GM04503 (cell line): ENCODE measurements at regions not wholly inside any gene's neighbourhood (a gene's known extent, or its start where the extent isn't known, plus 50 kb on each side); places are given as distances from the start of the nearest gene placed in this dataset.

Experiments
- DNase-seq: peaks from one replicate; pipeline ENCODE4 v3.0.0-alpha.2; 2012; ENCODE audit warnings: low read depth

DNA sequence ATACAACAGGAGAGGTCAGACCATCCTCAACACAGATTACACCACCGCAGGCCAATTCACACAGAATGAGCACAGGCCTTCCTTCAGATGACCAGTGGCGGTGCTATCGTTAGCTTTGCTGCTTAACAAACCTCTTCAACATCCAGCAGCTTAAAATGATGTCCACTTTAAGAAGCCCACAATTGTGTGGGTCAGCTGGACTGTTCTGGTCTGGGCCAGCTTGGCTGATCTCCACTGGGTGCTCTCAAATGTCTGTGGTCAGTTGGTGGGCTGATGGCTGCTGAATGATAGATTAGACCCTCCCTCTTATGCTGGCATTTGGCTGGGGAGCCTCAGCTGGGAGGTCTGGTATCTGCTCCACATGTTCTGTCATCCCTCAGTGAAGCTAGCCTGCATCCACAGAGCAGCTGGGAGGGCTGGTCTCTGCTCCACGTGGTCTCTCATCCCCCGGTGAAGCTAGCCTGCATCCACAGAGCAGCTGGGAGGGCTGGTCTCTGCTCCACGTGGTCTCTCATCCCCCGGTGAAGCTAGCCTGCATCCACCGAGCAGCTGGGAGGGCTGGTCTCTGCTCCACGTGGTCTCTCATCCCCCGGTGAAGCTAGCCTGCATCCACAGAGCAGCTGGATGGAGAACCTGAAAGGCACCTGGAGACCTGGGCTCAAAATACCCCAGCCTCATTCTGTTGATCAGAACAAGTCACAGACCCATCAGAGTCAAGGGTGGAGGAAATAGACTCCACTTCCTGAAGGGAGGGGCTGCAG is 203.6 kb upstream of the DIO3 start:
- no peak for DNase-seq

DNA sequence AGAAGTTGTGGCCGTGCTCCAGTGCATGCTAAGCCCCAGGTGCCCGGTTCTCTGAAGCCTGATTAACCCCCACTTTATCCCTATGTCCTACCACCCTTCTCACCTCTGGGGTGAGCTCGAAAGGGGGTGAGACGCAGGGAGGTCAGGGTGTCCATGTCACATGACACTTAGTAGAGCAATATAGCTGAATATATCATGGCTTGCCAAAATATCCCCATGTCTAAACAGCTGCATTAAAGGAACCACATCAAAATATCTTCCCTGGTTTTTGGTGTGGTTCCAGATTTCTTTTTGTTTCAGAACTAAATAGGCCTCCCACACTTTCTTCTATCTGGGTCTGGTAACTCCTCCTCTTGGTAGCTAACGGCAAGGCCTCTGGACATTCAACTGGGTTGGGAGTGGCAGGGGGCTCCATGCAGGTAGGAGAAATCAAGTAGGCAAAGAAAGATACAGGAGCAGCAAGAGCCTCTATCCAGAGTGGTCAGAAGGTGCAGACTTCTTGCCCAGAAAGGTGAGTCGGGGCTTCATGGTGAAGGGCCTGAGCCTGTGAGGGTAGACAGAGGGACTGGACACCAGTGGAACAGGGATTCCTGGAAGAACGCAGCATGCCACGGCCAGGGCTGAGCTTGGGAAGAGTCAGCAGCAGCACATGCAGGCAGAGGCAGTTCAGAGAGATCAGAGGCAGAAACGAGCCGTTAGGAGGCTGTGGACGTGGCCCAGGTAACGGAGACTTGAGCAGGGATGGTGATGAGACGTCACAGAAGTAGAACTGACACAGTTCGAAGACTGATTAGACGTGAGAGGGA is 202.8 kb upstream of the DIO3 start:
- DNase-seq: no peak

DNA sequence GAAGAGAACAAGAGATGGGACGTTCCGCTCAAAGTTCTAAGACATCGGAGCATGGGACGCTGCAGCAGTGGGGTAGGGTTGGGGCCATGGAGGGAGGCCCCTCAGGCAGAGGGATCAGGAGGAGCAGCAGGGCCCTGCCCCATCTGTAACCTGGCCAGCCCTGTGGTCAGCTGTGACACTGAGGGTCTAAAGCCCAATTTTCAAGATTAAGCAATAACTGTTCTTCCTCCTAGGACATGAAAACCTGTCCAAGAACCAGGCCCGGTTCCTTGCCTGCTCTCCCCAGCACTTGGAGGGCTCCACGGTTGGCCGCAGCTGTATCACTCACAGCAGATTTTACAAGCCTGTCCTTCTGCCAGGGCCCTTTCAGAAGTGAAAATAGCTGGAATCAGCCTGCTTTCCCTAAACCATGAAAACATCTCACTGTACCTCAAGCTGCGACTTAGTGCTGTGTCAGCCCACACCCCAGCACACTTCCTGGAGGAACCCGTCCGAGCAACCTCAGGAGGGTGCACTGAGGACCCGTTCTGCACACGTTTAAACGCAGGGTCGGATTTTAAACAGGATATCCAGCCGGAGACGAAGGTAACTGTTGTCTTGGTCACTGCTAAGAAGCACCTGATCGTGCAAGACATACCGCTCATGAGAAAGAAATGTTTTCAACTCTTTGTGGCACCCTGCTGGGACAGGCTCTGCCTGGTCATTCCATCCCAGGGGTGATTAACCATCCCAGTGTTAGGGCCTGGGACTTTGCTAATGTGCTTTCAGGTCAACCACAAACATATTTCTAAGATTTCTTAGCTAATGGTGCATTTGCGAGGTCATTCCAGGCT is 201.9 kb upstream of the DIO3 start:
- no peak for DNase-seq

DNA sequence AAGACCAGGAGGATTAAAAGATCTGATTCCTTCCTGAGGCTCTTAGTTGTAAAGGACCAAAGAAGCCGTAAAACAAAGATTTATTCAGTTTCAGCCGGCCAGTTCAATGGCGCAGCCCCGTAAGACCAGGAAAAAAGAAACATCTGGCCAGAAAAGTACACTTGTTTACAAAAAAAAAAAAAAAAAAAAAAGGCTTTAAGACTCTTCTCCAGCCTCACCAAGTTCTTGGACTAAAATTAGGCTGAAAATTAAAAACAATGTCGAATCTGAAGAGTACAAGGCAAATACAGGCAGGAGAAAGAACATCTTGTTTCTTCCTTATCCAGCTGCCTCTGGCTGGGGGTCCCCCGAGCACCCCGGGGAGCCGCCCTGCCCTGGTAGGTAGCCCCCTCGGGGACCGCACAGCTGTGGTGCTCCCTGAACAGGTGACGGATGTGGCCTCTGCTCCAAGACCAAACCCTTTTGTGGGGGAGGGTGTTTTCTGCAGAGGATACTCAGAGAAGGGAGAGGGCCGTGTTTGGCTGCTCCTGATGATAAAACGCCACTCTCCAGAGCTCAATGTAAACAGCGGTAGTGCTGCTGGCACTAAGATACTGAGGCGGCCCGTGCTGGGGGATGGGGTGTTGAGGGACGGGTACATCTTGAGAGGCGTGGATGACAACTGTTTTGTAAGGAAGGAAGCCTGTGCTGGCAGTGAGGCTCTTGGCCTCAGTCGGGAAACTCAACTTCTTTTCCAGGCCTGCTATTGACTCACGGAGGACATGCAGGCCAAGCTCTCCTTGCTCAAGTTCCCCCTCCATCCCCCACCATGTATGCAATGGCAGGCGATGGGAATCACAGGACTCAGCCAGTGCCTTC is 201.0 kb upstream of the DIO3 start:
- DNase-seq: no peak

DNA sequence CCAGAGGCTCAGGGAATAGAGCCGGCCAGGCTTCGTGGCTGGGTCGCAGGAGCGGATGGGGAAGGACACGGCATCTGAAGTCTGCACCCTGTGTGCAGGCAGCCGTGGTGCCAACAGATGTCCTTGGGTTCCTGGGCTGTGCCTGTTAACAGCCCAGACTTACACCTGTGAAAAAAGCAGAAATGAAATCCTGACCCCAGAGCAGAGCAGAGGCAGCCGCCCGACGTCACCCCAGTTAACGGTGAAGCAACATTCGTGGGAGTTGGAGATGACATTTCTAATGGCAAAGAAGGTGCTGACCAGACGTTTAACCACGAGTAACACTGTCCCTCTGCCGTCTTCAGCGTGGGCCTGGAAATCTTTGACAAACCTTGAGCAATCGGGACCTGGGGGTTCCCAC is 200.3 kb upstream of the DIO3 start:
- no peak for DNase-seq

DNA sequence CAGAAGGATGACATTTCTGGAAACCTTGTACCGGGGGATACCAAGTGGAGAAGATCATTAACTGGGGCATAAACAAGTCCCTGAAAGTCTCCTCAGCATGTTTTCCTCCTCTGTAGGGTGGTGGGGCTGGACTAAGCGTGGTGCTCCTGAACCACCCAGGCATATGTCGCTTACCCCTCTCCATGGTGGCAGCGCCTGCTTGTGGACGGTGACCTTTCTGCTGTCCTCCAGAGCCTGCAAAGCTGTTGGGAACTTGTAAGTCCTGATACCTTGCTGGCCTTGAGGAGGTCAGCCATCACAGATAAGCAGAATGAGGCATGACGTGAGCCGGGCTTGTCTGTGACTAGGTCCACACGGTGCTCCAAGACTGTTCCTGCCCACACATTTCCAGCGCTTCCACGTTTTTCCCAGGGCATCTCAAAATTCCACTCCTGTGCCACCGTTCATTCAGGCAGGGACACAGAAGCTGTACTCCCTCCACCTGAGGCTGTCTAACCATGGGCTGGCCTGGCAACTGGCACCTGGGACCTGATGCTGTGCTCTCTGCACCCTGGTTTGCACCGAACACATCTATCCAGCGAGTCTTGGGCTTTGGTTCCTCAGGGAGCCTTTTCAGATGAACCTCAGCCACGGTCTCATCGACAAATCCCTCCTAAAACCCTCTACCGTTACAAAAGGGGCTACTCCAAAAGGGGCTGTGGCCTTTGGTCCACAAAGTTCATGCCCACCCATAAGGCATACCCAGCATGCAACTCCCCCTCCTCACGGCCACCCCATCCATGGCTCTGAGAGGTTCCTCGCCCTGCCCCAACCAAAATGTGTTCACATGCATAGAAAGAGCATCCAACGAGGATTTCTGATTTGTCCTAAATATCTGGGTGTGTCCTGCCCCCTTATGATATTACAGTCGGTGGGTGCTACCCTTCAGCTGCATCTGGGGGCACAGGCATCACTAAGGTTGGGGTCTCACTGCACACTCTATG is 199.6 kb upstream of the DIO3 start:
- DNase-seq: no peak

DNA sequence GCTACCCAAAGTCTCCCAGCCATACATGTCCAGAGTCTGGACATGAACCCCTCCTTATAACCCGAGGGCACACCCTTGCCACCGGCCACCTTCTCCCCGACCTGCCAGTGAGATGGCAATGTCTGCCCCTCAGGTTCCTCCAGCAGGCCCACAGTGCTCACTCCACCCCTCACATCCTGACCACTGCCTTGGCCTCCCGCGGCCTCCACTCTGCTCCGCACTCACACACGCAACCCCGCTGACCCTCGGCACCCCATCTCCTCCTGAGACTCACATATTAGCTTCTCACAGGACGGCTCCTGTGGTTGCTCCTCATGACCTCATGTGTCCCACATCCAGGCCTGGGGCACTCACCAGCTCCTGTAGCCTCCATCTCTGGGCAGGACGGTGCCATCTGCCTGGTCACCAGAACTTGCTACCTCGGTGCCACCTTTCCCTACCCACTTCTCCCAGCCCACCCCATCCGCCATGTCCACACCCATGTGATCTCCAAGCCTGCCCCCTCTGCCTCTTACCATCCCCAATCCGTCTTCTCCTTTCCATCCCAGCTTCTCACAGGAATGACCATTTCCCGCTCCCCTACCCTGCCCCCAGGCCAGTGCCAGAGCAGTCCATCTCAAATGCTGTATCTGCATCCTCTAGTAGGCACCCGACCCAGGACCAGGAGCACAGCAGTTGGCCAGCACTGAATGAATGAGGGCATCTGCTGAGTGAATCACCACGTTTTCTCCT is 198.6 kb upstream of the DIO3 start:
- no peak for DNase-seq

DNA sequence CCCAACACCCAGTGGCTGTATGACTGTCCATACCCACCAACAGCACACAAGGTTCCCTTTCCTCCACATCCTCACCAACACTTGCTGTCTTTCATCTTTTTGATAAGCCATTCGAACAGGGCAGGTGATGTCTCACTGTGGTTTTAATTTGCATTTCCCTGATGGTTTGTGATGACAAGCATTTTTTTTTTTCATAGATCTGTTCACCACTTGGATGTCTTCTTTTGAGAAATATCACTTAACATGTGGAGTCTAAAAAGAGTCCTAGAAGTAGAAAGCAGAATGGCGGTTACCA is 198.1 kb upstream of the DIO3 start:
- no peak for DNase-seq

DNA sequence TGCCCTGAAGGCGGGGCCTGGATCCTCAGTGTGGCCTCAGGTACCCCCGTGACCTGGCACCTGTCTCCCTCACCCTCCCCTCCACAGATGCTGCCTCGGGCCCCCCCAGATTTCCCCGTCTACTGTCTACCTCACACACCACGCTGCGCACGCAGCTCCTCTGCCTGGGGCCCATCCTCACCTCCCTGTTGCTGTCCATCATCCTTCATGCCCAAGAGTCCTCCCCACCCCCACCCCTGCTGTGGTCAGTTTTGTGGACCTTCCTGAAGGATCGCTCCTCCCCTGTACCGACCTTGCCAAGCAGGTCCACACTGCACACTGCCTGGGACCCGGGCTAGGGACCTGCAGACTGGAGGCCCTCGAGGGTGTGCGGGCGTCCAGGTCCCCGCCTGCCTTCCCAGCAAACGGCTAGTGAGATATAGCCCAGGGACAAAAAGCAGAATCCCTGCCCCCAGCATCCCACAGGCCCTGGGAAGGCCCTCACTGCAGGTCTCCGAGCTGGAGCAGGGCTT is 197.4 kb upstream of the DIO3 start:
- DNase-seq: no peak

DNA sequence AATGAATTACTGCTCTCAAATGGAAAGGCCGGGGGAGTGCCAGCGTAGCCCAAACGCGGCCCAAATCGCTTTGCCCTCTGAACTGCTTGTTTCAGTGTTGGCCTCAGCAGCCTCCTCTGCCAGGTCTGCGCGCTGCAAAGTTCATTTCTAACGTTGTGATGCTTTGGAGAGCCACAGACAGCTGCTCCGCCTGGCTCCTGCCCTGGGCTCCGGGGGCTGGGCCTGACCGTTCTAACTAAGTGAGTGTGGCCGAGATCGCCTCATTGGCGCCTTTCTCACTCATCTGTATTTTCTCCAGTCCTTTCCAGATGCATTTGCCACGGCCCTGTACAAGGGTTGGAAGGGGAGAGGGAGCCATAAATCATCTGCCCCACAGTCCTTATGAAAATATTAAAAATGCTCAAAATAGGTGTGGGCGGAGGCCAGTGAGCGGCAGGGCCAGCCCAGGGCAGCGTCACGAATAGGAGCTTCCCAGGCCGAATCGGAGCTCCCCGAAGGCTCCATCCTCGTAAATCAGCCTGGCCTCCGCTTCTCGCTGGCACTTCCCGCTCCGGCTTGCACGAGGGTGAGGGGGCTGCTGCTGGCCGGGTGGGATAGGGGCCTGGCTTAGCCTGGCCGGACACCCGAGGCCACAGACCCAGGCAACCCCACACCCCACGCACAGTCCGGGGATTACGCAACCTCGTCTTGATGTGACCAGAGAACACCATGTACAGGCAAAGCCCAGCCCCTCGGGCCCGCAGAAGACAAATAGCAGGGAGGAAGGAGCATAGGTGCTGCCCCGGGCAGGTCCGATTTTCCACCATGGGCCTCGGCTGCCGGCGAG is 196.6 kb upstream of the DIO3 start:
- DNase-seq: no peak

DNA sequence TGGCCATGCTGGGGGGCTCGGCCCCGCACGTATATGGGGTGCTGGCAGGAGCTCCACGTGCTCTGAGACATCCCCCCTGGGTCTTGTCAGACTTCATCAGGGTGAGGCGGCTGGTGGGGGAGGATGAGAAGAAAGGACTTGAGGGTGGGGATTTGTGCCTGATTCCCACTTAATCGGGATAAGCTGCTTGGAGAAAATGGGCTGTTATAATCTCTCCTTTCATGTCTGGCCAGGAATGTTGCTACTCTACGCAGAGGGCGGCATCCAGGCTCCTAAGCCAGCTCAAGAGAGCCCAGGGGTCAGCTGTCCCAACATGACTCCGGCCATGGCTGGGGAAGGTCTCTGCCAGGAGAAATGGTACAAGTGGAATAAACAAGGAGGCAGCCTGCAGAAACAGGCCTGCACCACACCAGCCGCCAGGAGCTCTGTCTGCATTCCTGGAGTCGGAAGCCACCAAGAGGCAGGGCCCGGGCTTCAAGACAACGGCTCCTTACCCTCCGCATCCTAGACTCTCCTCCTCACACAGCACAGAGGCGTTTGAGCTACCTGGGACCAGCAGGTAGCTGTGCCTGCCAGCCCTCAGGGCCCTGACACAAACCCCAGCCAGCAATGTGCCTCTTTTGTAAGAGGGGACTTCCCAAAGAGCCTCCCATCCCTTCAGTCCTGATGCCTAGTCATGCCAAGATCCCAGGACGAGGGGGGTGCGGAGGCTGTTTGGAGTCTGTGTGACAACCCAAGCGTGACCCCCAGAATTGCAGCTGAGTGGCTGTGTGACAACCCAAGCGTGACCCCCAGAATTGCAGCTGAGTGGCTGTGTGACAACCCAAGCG is 195.8 kb upstream of the DIO3 start:
- no peak for DNase-seq

DNA sequence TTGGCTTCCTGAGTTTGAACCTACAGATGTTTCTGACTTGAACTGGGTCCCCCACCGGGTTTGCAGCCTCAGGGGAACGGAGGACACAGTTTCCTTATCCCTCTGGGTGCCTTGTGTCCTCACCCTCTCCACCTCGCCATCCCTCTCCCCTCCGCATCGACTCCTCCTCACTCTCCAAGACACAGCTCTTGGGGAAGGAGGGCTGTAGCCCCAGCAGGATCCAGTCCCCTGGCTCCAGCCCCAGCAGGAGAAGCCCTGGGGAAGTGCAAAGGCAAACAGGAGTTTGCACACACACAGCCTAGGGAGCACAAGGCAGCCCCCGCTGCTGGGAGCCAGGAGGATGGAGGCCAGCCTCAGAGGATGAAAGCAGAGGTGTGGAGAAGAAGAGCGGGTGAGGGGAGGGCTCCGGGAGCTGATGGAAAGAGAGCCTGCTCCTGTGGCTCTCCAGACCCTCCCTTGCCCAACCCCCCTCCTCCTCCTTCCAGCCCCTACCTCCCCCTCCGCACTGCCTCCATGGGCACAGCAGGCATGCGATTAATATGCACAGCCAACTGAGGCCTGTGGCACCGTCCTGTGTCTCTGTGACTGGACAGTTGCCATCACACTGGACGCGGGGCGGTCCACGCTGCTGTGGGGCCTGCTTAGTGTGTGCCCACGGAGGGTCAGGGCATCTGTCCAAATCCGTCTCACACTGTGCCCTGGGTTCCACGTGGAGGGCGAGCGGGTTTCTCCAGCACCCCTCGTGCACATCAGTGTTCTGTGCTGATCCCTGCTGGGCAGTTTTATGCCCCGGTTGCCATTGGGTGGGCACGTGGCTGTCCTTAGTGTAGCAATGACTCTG is 193.7 kb upstream of the DIO3 start:
- no peak for DNase-seq

DNA sequence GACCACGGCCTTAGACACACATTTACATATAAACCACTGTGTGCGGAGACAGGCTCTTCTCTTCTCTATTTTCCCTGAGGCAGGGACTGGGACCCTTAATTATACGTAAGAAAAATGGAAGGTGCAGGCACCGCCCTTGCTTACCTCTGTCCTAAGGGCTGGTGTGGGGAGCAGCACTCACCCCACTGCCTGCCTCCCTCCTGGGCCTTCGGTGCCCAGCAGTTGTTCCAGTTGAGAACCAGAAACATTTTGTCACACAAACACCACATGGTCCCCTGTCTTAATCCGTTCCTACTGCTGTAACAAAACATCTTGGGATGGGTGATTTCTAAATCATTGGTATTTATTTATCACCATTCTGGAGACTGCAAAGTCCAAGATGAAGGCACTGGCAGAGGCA is 192.7 kb upstream of the DIO3 start:
- DNase-seq: no peak

DNA sequence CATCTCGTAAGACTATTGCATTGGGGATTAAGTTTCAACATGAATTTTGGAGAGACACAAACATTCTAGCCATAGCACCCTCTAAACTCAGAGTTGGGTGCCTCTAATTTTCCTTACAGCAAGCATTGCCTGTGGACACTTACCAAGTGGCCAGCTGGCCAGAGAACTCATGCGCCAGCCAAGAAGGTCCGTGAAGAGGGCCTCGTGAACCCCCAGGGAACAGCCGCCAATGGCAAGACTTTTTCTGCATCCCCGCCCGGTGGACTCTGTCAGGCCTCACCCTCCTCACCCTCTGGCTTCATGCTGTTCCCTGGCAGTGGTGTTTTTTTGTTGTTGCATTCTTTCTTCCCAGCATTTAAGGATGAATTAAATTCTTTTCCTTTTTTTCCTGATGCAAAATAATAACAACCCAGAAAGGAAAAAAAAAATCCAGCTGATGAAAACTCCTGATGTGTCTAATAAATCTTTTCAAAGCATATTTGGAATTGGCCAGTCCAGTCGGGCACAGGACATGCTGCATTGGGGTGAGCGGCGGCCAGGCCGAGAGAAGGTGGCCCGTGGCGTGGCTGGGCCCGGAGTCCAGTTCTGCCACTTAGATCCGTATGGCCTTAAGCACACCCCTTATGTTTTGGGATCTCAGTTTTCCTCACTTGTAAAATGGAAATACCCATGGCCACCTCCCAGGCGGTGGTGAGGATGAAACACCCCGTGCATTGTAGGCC is 191.9 kb upstream of the DIO3 start:
- DNase-seq: no peak

DNA sequence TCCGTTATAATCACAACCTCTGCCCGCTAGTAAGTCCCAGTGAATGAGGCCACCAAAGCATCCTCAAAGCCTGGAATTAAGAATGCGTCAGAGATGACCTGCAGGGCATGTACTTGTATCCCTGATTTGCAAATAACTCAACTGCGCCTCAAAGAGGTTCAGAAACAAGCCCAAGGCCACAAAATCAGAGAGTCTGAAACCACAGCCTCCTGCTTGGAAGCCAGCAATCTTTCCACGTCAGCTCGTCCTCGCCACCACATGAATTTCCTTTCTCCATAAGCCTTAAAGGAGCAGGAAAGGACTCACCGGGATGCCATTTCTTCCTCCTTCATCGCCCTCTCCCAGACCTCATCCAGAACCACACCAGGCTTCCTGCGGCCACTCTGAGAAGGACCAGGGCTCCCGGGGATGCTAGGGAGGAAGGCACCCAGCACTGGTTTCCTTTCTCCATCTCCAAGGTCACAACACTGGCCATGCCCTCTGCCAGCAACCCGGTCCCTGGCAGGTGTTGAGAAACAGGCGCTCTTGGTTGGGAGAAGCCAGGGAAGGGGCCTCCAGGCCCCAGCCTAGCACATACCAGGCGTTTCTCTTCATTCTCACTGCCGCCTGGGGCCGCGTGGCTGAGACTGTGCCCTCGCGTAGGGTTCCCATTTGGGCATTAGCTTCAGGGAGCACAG is 191.2 kb upstream of the DIO3 start:
- DNase-seq: no peak
